HS-27A (cell line): ENCODE measurements at regions not wholly inside any gene's neighbourhood (a gene's known extent, or its start where the extent isn't known, plus 50 kb on each side); places are given as distances from the start of the nearest gene placed in this dataset.
"Not testable (repeated sequence)": the region's sequence is repeated elsewhere in the genome, so short reads cannot be mapped to it uniquely, and the experiment has no call there.

Experiments used
- DNase-seq: peaks from one replicate; pipeline ENCODE4 v3.0.0-alpha.2; 2012; ENCODE audit warnings: low read depth, missing footprints

DNA sequence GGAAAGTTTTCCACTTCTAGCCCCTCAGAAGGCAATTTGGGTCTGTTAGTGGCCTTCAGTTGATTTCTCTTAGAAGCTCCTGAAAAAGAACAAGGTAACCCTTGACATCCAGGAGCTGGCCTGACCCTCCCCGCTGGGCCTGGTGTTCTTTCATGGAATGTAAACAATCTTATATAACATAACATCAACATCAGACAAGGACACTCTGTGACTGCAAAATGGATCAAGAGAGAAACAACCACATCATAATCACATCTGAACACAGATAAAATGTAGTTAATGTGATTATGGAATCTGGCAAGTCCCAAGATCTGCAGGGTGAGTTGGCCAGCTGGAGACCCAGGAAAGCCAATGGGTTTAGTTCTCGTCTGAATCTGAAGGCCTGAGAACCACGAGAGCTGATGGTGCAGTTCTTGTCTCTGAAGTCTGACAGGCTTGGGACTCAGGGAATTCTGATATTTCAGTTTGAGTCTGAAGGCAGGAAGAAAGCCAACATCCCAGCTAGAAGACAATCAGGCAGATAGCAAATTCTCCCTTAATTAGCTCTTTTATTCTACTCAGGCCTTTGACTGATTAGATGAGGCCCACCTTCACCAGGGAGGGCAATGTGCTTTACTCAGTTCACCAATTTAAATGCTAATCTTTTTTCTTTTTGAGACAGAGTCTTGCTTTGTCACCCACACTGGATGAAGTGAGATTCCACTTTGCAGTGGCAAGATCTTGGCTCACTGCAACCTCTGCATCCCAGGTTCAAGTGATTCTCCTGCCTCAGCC, 91.4 kb upstream of the NAMPT start:
- no peak for DNase-seq

DNA sequence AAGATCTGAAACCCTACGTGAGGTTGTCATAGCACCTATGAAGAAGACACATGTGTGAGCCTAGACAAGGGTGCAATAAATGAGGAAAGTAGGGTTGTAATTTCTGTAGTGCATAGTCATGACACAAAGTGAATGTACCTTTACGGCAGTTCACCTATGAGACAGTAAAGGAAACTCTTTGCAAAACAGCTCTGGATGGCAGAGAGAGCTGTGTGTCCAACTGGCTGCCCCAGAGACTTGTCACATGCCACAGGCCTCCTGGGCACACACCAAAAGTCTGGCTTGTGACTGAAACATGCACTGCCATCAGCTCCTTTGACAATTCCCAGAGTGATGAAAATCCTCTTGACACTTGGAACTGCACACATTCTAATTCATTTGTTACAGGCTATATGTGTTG, 90.7 kb upstream of the NAMPT start:
- DNase-seq, result no peak

DNA sequence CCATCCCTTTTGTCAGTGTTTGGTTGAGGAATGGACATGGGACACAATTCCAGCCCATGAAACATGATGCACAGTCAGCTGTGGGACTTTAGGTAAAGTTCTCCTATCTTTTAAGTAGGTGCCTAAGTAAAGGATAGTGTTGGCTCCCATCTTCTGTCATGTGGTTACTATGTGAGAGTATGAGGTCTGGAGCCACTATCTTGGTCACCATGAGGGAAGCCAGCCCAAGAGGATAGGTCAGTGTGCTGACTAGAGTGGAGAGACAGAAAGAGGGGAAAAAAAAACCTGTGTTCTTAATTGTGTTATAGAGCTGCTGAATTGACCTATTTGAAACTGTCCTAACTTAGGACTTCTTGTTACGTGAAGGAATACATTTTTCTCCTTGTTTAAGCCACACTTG, 89.7 kb upstream of the NAMPT start:
- DNase-seq, result no peak

DNA sequence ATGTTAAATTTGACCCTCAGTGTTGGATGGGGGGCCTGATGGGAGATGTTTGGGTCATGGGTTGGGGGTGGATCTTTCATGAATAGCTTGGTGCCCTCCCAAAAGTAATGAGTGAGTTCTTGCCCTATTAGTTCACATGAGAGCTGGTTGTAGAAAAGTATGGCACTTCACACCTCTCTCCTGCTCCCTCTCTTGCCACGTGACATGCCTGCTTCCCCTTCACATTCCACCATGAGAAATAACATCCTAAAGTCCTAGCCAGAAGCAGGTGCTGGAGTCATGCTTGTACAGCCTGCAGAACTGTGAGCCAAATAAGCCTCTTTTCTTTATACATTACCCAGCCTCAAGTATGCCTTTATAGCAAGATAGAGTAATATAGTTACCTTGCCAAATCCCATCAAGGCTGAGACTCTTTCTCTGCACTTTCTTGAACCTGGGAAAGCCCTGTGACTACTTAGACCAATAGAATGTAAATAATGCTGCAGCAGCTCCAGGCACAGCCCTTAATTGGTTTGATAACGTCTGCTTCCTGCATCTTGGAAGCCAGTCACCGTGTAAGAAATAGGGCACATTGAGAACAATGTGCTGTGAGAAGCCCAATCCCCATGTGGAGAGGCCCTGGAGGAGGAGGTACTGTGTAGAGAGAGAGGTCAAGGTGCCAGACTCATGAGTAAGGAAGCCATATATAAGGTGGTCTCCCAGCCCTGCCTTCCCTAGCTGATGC, 88.0 kb upstream of the NAMPT start:
- DNase-seq, result no peak

DNA sequence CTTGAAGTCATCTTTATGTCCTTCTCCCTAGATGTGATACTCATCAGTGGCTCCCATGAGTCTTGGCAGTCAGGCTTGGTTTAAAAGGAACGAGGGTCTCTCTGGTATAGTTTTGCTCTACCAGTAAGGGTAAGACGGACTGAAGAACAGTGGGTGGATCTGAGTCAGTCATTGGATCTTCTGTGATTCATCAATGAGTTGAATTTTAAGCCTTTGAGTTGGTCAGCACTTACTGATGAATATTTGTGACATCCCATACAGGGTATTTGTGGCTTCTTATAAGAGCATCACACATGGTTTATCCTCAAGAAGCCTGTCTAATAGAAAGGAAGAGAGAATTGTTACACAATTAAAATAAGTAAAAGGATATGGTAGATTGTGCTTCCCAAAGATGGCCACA, 87.3 kb upstream of the NAMPT start:
- DNase-seq, result no peak

DNA sequence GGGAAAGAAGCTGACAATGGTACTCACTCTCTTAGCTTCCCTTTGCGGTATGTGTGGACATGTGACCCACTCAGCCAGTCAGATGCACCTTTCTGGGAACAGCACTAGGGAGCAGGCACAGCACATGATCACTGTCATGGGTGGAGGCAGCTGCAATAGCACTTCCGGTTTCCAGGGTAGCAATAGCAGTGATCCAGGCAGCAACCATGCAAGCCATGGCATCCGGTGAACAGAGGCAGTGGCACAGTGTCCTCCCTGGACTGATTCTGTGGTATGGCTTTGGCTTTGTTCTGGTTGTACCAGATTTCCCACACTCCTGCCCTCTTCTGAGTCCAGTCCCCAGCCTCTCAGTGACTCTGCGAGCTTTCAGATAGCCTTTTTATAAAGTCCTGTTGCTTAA, 86.8 kb upstream of the NAMPT start:
- no peak for DNase-seq

DNA sequence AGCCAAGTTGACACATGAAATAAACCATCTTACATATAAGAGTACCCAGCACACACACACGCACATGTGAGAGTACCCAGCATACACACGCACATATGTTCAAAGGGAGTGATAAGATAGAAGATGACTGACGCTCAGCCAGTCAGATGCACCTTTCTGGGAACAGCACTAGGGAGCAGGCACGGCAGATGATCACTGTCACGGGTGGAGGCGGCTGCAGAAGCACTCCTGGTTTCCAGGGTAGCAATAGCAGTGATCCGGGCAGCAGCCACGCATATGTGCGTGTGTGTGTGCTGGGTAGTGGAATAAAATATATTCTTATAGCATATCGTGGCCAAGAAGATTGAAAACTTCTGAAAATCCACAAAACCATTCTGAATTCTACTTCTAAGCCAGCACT, 85.8 kb upstream of the NAMPT start:
- DNase-seq, result no peak

DNA sequence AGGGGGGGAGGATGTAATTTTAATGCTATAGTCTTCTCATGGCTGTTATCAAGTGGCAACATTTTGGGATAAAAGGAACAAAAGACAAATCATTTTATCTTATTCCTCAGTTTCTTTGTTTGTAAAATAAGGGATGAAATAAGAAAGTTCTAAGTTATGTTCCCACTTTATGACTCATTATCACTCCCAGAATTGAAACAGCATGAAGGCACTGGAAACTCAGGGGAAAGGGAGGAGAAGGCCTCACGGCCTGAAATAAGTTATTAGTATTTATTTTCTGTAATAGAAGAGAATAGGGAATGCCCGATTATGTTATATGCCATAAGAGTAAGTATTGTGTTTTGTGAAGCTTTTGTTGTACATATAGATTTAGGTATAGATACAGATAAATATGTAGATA, 85.0 kb upstream of the NAMPT start:
- DNase-seq, result no peak

DNA sequence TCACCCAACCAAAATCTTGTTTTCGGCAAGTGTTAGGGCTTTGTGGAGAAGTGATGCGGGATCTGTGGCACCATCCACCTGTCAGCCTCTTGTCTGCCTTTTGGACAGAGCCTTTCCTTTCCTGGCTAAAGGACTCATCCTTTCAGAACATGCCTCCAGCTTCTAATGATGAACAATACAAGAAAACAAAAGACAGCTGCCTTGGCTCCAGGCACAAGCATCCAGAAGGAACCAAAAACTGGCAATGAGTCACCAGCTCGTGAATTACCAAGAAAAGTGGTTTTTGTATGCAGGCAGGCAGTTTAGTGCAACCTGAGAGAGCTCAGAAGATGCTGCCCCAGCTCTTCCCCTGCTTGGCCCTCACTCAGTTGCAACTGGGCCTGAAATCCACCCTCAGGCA, 84.6 kb upstream of the NAMPT start:
- no peak for DNase-seq

DNA sequence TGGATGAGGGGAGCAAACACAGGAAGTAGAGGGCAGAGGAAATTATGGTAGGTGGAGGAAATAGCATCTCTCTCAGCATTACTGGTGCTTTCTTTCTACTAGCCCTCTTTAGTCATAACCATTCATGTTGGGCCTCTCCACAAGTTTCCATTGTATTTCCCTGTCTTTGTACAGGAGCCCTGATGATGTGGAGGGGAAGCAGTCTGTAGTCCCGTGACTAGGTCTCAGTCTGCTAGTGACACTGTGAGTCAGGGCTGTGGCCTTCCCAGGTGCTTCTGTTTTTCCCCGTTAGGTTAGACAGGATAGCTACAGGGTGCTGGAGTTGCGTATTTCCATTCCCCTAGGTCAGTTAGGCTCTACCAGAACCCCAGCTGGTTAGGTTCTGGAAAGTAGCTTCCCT, 82.9 kb upstream of the NAMPT start:
- DNase-seq, result no peak

DNA sequence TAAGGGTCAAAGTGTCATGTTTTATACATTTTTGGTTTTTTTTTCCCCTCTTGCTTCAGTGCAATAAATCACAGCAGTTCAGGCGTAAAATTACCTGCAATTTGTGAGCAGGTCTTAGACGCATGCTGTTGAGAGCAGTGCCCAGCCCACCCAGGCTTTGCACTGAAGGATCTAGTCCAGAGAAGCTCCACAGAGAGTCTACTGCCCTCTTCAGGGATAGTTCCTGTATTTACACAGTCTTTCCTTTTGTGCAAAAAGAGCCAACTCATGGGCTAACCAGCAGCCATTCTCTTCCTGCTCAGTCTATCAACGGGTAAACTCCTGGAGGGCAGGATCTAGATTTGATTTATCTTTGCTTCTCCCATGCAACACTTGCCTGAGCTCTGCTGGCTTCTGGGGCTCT, 82.2 kb upstream of the NAMPT start:
- DNase-seq, result no peak

DNA sequence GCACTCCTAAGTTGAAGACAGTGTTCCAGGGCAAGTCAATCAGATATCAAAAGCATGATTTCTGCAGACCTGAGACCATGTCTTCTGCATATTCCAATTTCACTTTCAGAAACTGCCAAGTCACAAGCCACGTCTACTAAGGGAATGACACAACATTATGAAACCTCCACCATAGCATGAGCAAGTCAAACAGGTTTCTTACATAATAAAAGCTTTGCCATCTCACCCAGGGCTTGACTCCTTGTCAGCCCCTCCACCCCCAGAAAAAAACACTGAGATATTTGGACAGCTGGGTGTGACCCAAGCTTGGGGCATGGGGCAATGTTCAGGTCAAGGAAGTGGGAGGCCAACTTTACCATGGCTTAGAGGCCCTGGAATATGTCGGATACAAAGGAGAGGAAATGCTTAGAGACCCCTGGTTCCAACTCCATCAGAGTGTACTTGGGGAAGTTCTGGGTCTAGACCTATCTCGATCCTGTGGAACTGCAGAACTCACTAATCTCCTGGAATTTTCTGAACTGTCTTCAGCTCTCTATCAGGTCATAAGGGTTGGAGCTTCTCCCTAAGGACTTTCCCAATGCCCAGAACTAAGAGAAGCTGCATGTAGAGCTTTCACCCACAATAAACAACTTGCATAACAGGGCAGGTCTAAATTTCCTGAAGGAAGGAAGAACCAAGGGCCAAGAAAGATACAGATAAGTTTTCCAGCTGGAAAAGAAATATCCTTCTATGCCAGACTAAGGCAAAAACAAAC, 80.6 kb upstream of the NAMPT start:
- no peak for DNase-seq

DNA sequence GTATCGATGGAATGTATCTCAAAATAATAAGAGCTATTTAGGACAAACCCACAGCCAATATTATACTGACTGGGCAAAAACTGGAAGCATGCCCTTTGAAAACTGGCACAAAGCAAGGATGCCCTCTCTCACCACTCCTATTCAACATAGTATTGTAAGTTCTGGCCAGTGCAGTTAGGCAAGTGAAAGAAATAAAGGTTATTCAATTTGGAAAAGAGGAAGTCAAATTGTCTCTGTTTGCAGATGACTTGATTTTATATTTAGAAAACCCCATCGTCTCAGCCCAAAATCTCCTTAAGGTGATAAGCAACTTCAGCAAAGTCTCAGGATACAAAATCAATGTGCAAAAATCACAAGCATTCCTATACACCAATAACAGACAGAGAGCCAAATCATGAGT, 77.7 kb upstream of the NAMPT start:
- DNase-seq, result not testable (repeated sequence)

DNA sequence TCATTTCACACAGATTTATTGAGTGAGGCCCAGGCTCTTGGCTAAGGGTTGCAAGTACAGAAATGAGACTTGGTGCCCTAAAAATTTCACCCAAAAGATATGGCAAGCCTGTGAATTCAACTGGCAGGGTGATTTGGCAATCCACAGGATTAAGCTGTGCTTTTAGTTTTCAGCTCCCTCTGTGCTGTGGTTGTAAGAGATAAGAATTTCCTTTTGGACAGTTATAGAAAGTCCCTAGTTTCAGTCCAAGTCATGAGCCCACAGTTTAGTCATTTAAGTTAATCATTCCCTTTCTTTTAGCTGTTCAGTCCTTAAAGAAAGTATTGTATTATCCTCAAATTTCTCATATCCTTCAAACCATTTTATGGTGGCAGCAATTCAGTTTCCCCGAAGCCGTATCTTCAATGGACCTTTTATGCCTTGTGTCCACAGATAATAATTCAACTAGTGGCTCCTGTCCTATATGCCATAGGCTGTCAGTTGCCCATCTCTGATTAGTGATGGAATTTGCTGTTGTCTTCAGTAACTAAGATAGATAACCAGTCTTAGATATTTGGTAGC, 73.4 kb upstream of the NAMPT start:
- no peak for DNase-seq

DNA sequence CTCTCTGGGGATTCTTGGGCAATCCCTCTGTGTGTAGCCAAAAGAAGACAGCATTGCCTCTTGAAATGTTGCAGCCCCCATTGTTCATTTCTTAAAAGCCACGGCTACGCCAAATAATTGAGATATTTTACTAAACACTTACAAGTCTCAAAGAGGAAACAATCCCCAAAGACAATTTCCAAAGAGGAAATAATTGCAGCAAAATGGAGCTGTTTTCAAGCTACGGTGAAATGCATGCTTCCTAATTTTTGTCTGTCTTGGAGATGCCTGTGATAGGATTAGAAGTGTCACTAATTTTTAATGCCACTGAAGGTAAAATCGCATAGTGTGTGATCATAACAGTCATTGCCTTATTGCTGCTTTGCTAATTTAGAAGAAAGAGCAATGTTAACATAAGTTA, 72.9 kb upstream of the NAMPT start:
- no peak for DNase-seq

DNA sequence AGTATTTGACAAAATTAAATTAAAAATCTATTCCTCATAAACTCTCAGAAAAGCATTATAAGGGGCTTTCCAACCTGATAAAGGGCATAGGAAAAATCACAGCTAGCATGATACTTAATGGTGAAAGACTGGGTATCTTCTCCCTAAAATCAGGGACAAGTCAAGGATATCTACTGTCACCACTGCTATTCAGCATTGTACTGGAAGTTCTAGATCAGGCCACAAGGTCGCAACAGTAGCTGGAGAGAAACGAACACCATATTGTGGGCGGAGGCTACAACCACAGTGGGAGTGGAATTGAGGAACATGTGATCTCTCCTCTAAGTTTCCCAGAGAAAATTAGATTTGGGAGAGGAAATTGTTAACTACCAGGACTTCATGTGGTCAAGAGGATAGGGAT, 70.0 kb upstream of the NAMPT start:
- DNase-seq, result no peak

DNA sequence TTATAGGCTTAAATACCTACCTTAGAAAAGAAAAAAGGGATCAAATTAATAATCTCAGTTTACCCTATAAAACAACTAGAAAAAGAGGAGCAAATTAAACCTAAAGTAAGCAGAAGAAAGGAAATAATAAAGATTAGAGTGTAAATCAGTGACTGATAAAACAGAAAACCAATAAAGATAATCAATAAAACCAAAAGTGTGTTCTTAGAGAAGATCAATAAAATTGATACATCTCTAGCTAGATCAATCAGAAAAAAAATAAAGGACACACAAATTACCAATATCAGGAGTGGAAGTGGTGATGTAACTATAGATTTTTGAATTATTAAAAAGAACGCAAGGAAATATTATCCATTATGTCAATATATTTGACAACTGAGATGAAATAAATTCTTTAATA, 69.2 kb upstream of the NAMPT start:
- DNase-seq, result no peak

DNA sequence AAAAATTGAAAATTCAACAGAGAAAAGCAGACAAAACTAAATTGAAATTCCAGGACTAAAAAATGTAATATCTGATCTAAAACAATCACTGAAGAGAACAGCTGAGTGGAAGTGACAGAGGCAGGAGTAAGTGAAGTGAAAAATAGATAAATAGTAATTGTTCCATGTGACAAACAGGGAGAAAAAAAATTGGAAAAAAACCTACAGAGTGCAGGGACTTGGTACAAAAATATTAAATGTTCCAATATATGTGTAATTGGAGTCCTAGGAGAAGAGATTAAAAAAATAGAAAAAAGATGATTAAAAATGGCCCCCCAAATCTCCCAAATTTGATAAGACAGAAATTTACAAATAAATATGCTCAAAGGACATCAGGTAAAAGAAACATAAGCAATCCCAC, 63.4 kb upstream of the NAMPT start:
- DNase-seq, result no peak

DNA sequence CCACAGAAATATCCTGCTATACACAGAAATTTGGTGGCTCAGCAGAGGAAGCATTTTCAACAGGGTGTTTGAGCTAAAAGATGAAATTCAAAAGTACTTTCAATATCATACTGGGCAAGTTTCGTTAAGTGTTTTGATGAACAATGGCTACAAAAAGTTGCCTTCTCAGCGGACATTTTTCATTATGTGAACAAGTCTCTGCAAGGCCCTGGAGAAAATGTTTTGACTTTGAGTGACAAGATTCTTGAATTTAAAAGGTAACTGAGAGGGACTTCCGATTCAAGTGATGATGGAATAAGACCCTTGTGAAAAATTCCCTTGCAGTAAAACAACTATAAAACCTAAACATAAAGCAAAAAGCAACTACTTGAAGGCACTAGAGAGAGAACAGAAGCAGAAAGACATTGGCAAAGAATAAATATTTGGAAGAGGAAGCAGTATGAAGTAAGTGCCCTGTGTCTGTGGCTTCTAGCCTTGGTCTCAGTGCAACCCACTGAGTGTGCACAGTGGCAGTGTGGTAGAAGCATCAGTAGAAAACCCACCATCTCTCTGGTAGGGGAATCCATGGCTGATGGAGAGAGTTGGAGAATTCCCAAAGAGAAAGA, 62.5 kb upstream of the NAMPT start:
- DNase-seq, result no peak

DNA sequence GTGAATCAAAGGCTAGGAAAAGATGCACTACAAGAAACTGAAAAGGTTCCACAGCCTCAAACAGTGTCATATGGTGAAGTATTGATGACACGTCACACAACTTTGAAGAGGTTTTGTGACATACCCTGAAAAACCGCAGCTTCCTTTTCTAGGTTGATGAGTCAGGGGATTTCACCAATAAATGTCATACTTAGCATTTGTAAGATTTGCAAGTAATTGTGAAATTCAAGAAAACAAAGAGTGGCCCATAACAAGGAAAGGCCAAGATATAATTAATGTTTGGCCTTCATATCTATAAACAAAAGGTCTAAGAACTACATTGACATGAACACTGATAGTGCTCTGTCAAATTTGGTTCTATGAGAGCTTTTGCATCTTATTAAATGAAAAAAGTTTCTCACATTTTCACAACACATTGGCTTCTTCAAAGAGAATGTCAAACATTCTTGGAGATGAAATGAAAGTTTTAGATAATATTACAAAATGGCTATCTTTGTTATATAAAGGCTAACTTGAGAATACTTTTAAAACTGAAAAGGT, 62.0 kb upstream of the NAMPT start:
- DNase-seq, result peak; percentile 59

DNA sequence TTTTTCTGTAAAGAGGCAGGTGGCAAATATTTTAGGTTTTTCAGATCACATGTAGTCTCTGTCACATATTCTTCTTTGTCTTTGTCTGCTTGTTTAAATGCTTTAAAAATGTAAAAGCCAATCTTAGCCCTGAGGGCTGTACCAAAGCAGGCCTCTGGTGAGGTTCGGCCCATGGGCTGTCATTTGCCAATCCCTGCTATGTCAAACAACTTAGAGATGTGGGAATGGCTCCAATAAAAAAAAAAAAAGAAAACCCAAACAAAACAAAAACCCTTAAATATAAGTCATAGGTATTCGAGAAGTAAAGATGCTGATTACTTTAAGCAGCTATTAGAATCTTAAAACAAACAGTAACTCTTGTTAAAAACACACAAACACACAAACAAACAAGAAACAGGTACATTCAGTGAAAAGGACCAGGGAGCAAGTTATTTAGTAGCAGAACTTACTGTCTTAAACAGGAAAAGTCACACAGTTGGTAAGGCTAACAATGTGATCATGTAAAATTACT, 61.4 kb upstream of the NAMPT start:
- no peak for DNase-seq
